ENCODE measurements at regions not wholly inside any gene's neighbourhood (a gene's known extent, or its start where the extent isn't known, plus 50 kb on each side); places are given as distances from the start of the nearest gene placed in this dataset.

GRCh38 chr2:9103663-9104277 is 100.3 kb upstream of the MBOAT2 start:
- no peak for DNase-seq

- no peak for DNase-seq
Measured at GRCh38 chr2:9102861-9103662, 99.6 kb upstream of the MBOAT2 start.

- DNase-seq: no peak
Measured at GRCh38 chr2:9101763-9102425, 98.4 kb upstream of the MBOAT2 start.

- no peak for DNase-seq
Measured at GRCh38 chr2:9100080-9100876, 96.8 kb upstream of the MBOAT2 start.

GRCh38 chr2:9099341-9099751 is 95.9 kb upstream of the MBOAT2 start:
- no peak for DNase-seq

GRCh38 chr2:9097892-9098291 is 94.4 kb upstream of the MBOAT2 start:
- DNase-seq: no peak

GRCh38 chr2:9097239-9097638 is 93.8 kb upstream of the MBOAT2 start:
- no peak for DNase-seq

- no peak for DNase-seq
Measured at GRCh38 chr2:9096761-9097160, 93.3 kb upstream of the MBOAT2 start.

GRCh38 chr2:9095690-9096089 is 92.2 kb upstream of the MBOAT2 start:
- no peak for DNase-seq

GRCh38 chr2:9095226-9095625 is 91.7 kb upstream of the MBOAT2 start:
- DNase-seq: no peak

GRCh38 chr2:9094117-9094516 is 90.6 kb upstream of the MBOAT2 start:
- DNase-seq: no peak

- no peak for DNase-seq
Measured at GRCh38 chr2:9093324-9093723, 89.8 kb upstream of the MBOAT2 start.

- no peak for DNase-seq
Measured at GRCh38 chr2:9092383-9093282, 89.1 kb upstream of the MBOAT2 start.

GRCh38 chr2:9091811-9092210 is 88.3 kb upstream of the MBOAT2 start:
- DNase-seq: no peak

GRCh38 chr2:9089831-9090230 is 86.3 kb upstream of the MBOAT2 start:
- no peak for DNase-seq

GRCh38 chr2:9087121-9087681 is 83.7 kb upstream of the MBOAT2 start:
- DNase-seq: no peak

- no peak for DNase-seq
Measured at GRCh38 chr2:9086465-9086864, 83.0 kb upstream of the MBOAT2 start.

- no peak for DNase-seq
Measured at GRCh38 chr2:9085353-9085752, 81.9 kb upstream of the MBOAT2 start.

- no peak for DNase-seq
Measured at GRCh38 chr2:9083287-9083686, 79.8 kb upstream of the MBOAT2 start.

GRCh38 chr2:9082158-9082557 is 78.7 kb upstream of the MBOAT2 start:
- no peak for DNase-seq

- no peak for DNase-seq
Measured at GRCh38 chr2:9081750-9082149, 78.3 kb upstream of the MBOAT2 start.

GRCh38 chr2:9078405-9078804 is 74.9 kb upstream of the MBOAT2 start:
- DNase-seq: no peak
